Neural cell (in vitro differentiated cells): ENCODE measurements at regions not wholly inside any gene's neighbourhood (a gene's known extent, or its start where the extent isn't known, plus 50 kb on each side); places are given as distances from the start of the nearest gene placed in this dataset.

Experiments used
- H2AFZ ChIP-seq: fragments of 200-600, 300-800 bp; sonication (generic), shearing (Covaris generic); 2 replicates; pipeline ENCODE4 v1.6.0; 2014; ENCODE audit warnings: low read depth, mild to moderate bottlenecking, antibody characterized with exemption, low read length, moderate library complexity
- H3F3A ChIP-seq: fragments of 200-600 bp; shearing (Covaris generic); 2 replicates; pipeline ENCODE4 v1.6.1; 2016; ENCODE audit warnings: mild to moderate bottlenecking, moderate library complexity, mixed read lengths, antibody characterized with exemption, low read length; ENCODE audit not compliant: insufficient read depth, poor library complexity, severe bottlenecking
- H3K27ac ChIP-seq: fragments of 200-600, 300-800 bp; sonication (generic), shearing (Covaris generic); 2 replicates; pipeline ENCODE4 v1.5.1; 2014; ENCODE audit warnings: mild to moderate bottlenecking, low read length, moderate library complexity
- H3K27me3 ChIP-seq: fragments of 300-800, 200-600 bp; sonication (generic), shearing (Covaris generic); 2 replicates; pipeline ENCODE4 v1.6.0; 2014; ENCODE audit warnings: mild to moderate bottlenecking, low read depth, low read length, moderate library complexity; ENCODE audit not compliant: insufficient read depth
- H3K36me3 ChIP-seq: fragments of 300-800, 200-600 bp; sonication (generic), shearing (Covaris generic); 2 replicates; pipeline ENCODE4 v1.5.1; 2014; ENCODE audit warnings: mild to moderate bottlenecking, antibody characterized with exemption, low read length, moderate library complexity; ENCODE audit not compliant: insufficient read depth
- H3K4me2 ChIP-seq: fragments of 300-800, 200-600 bp; sonication (generic), shearing (Covaris generic); 2 replicates; pipeline ENCODE4 v1.6.0; 2014; ENCODE audit warnings: mild to moderate bottlenecking, low read length
- H3K4me3 ChIP-seq: fragments of 300-800, 200-600 bp; sonication (generic), shearing (Covaris generic); 2 replicates; pipeline ENCODE4 v1.5.1; 2014; ENCODE audit warnings: mild to moderate bottlenecking, low read length, moderate library complexity
- H3K79me2 ChIP-seq: fragments of 200-600 bp; shearing (Covaris generic); replicated peaks from 2 replicates; pipeline ENCODE4 v1.6.0; 2014; ENCODE audit warnings: mild to moderate bottlenecking, low read length, moderate library complexity; ENCODE audit not compliant: insufficient read depth
- H3K9ac ChIP-seq: fragments of 300-800, 200-600 bp; sonication (generic), shearing (Covaris generic); 2 replicates; pipeline ENCODE4 v1.6.1; 2016; ENCODE audit warnings: mild to moderate bottlenecking, low read length, mixed read lengths
- H3K9me2 ChIP-seq: fragments of 200-600 bp; shearing (Covaris generic); 2 replicates; pipeline ENCODE4 v1.6.1; 2016; ENCODE audit warnings: mild to moderate bottlenecking, low read length, mixed read lengths; ENCODE audit not compliant: insufficient read depth
- H3K9me3 ChIP-seq: fragments of 200-600, 300-800 bp; sonication (generic), shearing (Covaris generic); 2 replicates; pipeline ENCODE4 v1.6.1; 2016; ENCODE audit warnings: mild to moderate bottlenecking, mixed run types, low read length, moderate library complexity, mixed read lengths
- H4K20me1 ChIP-seq: fragments of 200-600 bp; shearing (Covaris generic); 2 replicates; pipeline ENCODE4 v1.6.1; 2016; ENCODE audit warnings: mild to moderate bottlenecking, mixed run types; ENCODE audit not compliant: insufficient read depth
- CTCF ChIP-seq: fragments of 450-650 bp; IDR thresholded peaks from 2 replicates; pipeline ENCODE4 v1.5.1; 2014; ENCODE audit warnings: antibody characterized with exemption, mild to moderate bottlenecking, moderate library complexity; ENCODE audit not compliant: poor library complexity, severe bottlenecking
- EP300 ChIP-seq: fragments of 450-650 bp; conservative IDR thresholded peaks from 2 replicates; pipeline ENCODE4 v1.6.1; 2014; ENCODE audit warnings: antibody characterized with exemption, mild to moderate bottlenecking, moderate library complexity; ENCODE audit not compliant: poor library complexity, severe bottlenecking
- EZH2 ChIP-seq: fragments of 200-600, 300-800 bp; shearing (Covaris generic), sonication (generic); IDR thresholded peaks from 2 replicates; pipeline ENCODE4 v1.6.1; 2014; ENCODE audit warnings: antibody characterized with exemption, low read length, borderline replicate concordance, mild to moderate bottlenecking; ENCODE audit not compliant: insufficient read depth, poor library complexity, severe bottlenecking
- MXI1 ChIP-seq: fragments of 450-650 bp; conservative IDR thresholded peaks from 2 replicates; pipeline ENCODE4 v1.6.1; 2014; ENCODE audit warnings: antibody characterized with exemption, mild to moderate bottlenecking; ENCODE audit not compliant: poor library complexity, severe bottlenecking
- POLR2AphosphoS5 ChIP-seq: IDR thresholded peaks from 2 replicates; pipeline ENCODE4 v1.6.1; 2012
- RAD21 ChIP-seq: fragments of 450-650 bp; conservative IDR thresholded peaks from 2 replicates; pipeline ENCODE4 v1.6.1; 2014; ENCODE audit warnings: antibody characterized with exemption, mild to moderate bottlenecking, moderate library complexity
- REST ChIP-seq: IDR thresholded peaks from 2 replicates; pipeline ENCODE4 v1.6.1; 2012; ENCODE audit warnings: borderline replicate concordance
- SMC3 ChIP-seq: fragments of 450-650 bp; conservative IDR thresholded peaks from 2 replicates; pipeline ENCODE4 v1.6.1; 2014; ENCODE audit warnings: antibody characterized with exemption, mild to moderate bottlenecking, moderate library complexity; ENCODE audit not compliant: poor library complexity
- TAF1 ChIP-seq: IDR thresholded peaks from 2 replicates; pipeline ENCODE4 v1.6.1; 2012; ENCODE audit warnings: low read depth

- H2AFZ ChIP-seq, result no peak overlapping the region
- H3K4me2 ChIP-seq, result no peak overlapping the region
- no peaks in the 10 kb centered on the region for H3F3A ChIP-seq
- TF ChIP-seq EZH2 (no peak), EP300 (no peak), REST (no peak), RAD21 (no peak), MXI1 (no peak), TAF1 (no peak), SMC3 (no peak), CTCF (no peak), POLR2AphosphoS5 (no peak)
- H3K27ac ChIP-seq, result no peak overlapping the region
- no peak overlapping the region for H3K4me3 ChIP-seq
- H3K36me3 ChIP-seq, result no peaks in the 10 kb centered on the region
- no peaks in the 10 kb centered on the region for H3K9me3 ChIP-seq
- no peaks in the 10 kb centered on the region for H3K27me3 ChIP-seq
- no peaks in the 10 kb centered on the region for H3K79me2 ChIP-seq
- no peaks in the 10 kb centered on the region for H4K20me1 ChIP-seq
- no peaks in the 10 kb centered on the region for H3K9me2 ChIP-seq
- H3K9ac ChIP-seq, result no peak overlapping the region
Observed at GRCh38 chr11:15308840-15309239, 194.1 kb downstream of the INSC start.

- no peak for TF ChIP-seq POLR2AphosphoS5
- no peak for TF ChIP-seq RAD21
- TF ChIP-seq TAF1, result no peak
- no peak for TF ChIP-seq CTCF
- no peak for TF ChIP-seq SMC3
- TF ChIP-seq EZH2, result no peak
- no peak for TF ChIP-seq MXI1
- TF ChIP-seq EP300, result no peak
- no peak for TF ChIP-seq REST
- Histone ChIP-seq H3K79me2 (no peaks in the 10 kb centered on the region), H3F3A (no peaks in the 10 kb centered on the region), H3K27me3 (no peaks in the 10 kb centered on the region), H3K9me2 (no peaks in the 10 kb centered on the region), H3K4me2 (no peak overlapping the region), H3K36me3 (no peaks in the 10 kb centered on the region), H3K9ac (no peak overlapping the region), H3K4me3 (no peak overlapping the region), H3K27ac (no peak overlapping the region), H2AFZ (no peak overlapping the region), H3K9me3 (no peaks in the 10 kb centered on the region), H4K20me1 (no peaks in the 10 kb centered on the region)
Observed at GRCh38 chr11:15309296-15309695, 194.6 kb downstream of the INSC start.
